Endothelial cell of umbilical vein (primary cell): ENCODE measurements at regions not wholly inside any gene's neighbourhood (a gene's known extent, or its start where the extent isn't known, plus 50 kb on each side); places are given as distances from the start of the nearest gene placed in this dataset.

Source experiments
- MYC ChIP-seq: IDR thresholded peaks from one replicate; pipeline ENCODE4 v1.6.1; 2011; ENCODE audit warnings: mild to moderate bottlenecking, low read depth, low read length
- POLR2AphosphoS5 ChIP-seq: IDR thresholded peaks from 2 replicates; pipeline ENCODE4 v1.6.1; 2012; ENCODE audit warnings: low read depth, mild to moderate bottlenecking, control low read depth, low read length, moderate library complexity; ENCODE audit not compliant: insufficient read depth

GRCh38 chr7:17104419-17104818 lies 194.0 kb upstream of the AHR start:
- TF ChIP-seq POLR2AphosphoS5 (no peak), MYC (no peak)
